ENCODE measurements at regions not wholly inside any gene's neighbourhood (a gene's known extent, or its start where the extent isn't known, plus 50 kb on each side); places are given as distances from the start of the nearest gene placed in this dataset.

DNA sequence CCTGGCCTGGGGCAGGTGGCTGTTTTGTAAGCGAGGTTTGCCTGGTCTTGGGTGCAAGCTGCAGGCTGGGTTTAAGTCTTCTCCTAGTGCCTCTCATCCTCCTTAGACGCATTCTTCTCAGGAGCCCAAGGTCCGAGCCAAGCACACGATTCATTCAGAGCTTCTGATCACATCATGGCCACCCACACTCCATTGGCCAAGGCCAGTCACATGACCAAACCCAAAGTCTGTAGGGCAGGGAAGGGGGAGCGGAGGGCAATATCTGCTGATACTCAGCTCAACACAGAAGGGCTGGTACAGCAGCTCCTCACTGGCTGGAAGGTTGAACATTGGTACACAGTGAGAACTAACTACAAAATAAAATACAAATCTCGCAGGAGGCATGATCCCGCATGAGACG lies 177.2 kb upstream of the AFDN start:
- TF ChIP-seq PRDM1 (tag by site-specific recombination; IDR thresholded peaks at IDR 0.05) (no peak), ZBTB8A (tag by site-specific recombination; IDR thresholded peaks at IDR 0.05) (no peak), GLI4 (tag by site-specific recombination; IDR thresholded peaks at IDR 0.05) (no peak), ZNF280D (tag by site-specific recombination; IDR thresholded peaks at IDR 0.05) (no peak)
- TF ChIP-seq, protein P1, sequence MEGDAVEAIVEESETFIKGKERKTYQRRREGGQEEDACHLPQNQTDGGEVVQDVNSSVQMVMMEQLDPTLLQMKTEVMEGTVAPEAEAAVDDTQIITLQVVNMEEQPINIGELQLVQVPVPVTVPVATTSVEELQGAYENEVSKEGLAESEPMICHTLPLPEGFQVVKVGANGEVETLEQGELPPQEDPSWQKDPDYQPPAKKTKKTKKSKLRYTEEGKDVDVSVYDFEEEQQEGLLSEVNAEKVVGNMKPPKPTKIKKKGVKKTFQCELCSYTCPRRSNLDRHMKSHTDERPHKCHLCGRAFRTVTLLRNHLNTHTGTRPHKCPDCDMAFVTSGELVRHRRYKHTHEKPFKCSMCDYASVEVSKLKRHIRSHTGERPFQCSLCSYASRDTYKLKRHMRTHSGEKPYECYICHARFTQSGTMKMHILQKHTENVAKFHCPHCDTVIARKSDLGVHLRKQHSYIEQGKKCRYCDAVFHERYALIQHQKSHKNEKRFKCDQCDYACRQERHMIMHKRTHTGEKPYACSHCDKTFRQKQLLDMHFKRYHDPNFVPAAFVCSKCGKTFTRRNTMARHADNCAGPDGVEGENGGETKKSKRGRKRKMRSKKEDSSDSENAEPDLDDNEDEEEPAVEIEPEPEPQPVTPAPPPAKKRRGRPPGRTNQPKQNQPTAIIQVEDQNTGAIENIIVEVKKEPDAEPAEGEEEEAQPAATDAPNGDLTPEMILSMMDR (tag by site-specific recombination; IDR thresholded peaks at IDR 0.05): no peak
